SK-N-DZ (cell line): ENCODE measurements at regions not wholly inside any gene's neighbourhood (a gene's known extent, or its start where the extent isn't known, plus 50 kb on each side); places are given as distances from the start of the nearest gene placed in this dataset.
A peak's percentile ranks its signal among the peaks of the same experiment; 100 is the strongest.
"Not testable (repeated sequence)": the region's sequence is repeated elsewhere in the genome, so short reads cannot be mapped to it uniquely, and the experiment has no call there.

Experiments
- DNase-seq: peaks from one replicate; pipeline ENCODE4 v3.0.0-alpha.2; 2015; ENCODE audit warnings: low spot score

- peak; percentile 32 for DNase-seq
Measured at GRCh38 chr7:45407730-45408408, 166.3 kb upstream of the ADCY1 start.

GRCh38 chr7:45408409-45408737 lies 165.8 kb upstream of the ADCY1 start:
- DNase-seq: no peak

DNA sequence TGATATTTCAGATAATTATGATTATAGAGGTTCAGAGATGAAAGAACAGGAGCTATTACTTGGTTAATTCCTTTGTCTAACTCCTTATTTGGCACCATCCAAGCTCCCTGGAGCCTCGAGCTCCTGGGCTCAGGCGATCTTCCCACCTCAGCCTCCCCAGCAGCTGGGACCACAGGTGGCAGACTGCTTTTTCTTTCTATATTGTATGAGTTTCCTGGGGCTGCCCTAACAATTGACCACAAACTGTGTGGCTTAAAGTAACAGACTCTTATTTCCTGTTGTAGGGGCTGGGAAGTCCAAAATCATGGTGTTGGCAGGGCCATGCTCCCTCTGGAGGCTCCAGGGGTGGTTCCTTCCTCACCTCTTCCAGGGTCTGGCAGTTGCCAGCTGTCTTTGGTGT lies 163.3 kb upstream of the ADCY1 start:
- DNase-seq: no peak

- no peak for DNase-seq
Measured at GRCh38 chr7:45413419-45413818, 160.7 kb upstream of the ADCY1 start.

DNA sequence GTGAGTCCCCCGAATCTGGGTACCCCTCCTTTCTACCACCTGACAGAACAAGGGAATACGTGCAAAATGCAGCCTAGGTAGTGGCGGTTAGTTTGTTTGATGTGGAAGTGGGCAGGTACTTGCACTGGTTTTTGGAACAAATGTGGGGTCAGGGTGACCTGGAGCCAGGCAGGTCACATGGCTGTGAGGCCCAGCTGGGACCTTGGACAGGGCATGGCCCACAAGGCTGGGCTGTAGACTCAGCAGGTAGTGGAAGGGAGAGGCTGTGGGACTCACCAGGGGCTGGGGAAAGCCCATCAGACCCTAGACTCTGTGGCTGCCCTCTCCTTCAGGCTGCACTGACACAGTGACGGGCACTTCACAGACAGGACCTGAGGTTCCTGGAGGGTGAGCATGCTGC lies 159.9 kb upstream of the ADCY1 start:
- DNase-seq: no peak

- DNase-seq: no peak
Measured at GRCh38 chr7:45415265-45415664, 158.9 kb upstream of the ADCY1 start.

DNA sequence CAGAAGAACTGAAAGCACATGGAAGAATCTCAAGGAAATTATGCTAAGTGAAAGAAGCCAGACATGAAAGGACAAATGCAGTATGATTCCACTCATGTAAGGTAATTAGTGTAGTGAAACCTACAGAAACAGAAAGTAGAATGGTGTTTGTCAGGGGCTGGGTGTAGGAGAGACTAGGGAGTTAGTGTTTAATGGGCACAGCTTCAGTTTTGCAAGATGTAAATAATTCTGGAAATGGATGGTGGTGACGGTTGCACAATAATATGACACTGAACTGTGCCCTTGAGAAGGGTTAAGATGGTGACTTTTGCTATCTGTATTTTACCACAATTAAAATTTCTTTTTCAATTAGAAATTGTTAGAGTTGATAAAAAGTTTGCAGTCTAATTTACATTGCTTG lies 157.3 kb upstream of the ADCY1 start:
- no peak for DNase-seq

DNA sequence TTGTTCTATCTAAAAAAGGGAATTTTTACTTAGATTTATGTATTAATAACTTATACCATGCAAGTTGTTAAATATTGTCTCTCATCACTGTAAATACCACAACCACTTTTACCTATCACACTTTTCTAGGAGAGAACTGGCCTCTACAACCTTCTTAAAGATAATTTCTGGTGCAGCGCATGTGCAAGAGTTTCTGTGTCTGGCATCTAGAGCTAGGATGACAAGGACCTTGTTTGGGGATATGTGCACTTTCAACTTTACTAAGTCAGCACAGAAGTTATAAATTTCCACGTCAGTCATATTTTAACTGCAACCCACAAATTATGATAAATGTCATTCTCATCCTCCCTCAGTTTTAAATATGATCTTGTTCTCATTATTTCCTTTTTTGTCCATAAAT lies 156.9 kb upstream of the ADCY1 start:
- DNase-seq: no peak

- DNase-seq: no peak
Measured at GRCh38 chr7:45417735-45418134, 156.4 kb upstream of the ADCY1 start.

DNA sequence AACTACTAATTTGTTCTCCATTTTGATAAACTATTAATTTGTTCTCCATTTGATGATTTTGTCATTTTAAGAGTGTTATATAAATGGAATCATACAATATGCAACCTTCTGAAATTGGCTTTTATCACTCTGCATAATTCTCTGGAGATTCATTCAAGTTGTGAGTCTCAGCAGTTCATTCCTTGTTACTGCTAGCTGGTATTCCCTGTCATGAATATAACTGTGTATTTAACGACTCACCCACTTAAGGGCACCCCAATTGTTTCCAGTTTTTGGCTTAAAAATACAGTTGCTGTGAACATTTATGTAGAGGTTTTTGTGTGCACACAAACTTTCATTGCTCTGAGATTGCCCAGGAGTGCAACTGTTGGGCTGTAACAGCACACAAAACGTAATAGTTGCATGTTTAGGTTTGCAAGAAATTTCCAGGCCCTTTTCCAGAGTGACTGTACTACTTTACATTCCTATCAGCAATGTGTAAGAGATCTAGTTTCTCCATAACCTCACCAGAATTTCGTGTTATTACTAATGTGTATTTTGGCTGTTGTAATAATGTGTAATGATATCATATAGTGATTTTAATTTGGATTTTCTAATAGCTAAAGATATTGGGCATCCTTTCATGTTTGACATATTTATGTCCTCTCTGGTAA lies 153.2 kb upstream of the ADCY1 start:
- no peak for DNase-seq

- no peak for DNase-seq
Measured at GRCh38 chr7:45421806-45422205, 152.4 kb upstream of the ADCY1 start.

DNA sequence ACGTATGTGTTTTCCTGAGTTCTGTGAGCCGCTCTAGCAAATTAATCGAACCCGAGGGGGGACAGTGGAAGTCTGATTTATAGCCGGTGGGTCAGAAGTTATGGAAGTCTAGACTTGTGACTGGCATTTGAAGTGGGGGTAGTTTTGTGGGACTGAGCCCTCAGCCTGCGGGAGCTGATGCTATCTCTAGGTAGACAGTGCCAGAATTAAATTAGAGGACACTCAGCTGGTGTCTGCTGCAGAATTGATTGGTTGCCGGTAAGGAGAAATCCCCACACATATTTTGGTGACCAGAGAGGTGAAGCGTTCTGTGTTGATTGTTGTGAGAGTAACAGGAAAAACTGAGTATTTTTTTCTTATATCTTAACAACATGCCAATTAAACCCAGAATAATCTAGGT lies 143.8 kb upstream of the ADCY1 start:
- DNase-seq: peak; percentile 88

DNA sequence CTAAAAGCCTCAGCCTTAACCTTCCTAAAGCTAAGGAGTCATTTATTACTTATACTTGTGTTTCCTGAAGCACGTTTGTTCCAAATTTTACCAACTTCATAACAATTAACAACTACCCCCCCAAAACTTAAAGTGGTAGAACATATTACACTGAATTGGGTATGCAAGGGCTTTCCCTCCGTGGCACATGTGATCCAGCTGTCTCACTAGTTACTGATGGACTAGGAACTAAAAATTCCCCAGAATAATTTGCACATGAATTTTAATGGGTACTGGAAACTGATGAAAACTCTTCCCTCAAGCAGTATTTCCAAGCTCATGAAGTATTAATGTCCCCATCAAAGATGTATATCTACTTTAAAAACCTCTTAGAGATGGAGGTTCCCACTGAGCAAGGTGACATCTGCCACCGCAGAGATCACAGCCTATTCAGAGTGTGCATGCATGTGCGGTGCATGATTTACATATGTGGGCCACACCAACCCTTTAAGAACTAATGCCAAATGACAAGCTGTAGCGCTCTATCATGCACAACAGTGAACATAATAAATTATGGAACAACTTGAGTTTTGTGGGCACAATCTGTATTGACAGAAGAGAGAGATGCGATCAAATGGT lies 139.9 kb upstream of the ADCY1 start:
- DNase-seq: no peak

GRCh38 chr7:45435131-45435530 lies 139.0 kb upstream of the ADCY1 start:
- no peak for DNase-seq

DNA sequence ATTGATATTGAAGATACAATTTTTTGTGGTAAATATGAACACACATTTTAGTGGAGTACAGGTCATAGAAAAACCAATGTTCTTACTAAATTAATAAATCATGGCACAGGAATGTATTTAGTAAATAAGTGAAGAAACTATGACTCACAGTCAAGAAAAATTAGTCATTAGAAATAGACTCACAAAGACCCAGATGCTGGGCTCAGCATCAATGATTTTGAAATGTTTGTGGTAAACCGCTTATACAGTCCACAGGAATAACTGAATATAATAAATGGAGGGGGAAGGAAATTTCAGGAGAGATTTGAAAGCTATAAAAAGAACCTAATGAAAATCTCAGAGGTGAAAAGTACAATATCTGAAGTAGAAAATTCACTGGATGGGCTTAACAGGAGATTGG lies 138.3 kb upstream of the ADCY1 start:
- no peak for DNase-seq

- not testable (repeated sequence) for DNase-seq
Measured at GRCh38 chr7:45440776-45441175, 133.4 kb upstream of the ADCY1 start.

GRCh38 chr7:45443263-45443662 lies 130.9 kb upstream of the ADCY1 start:
- DNase-seq: no peak

DNA sequence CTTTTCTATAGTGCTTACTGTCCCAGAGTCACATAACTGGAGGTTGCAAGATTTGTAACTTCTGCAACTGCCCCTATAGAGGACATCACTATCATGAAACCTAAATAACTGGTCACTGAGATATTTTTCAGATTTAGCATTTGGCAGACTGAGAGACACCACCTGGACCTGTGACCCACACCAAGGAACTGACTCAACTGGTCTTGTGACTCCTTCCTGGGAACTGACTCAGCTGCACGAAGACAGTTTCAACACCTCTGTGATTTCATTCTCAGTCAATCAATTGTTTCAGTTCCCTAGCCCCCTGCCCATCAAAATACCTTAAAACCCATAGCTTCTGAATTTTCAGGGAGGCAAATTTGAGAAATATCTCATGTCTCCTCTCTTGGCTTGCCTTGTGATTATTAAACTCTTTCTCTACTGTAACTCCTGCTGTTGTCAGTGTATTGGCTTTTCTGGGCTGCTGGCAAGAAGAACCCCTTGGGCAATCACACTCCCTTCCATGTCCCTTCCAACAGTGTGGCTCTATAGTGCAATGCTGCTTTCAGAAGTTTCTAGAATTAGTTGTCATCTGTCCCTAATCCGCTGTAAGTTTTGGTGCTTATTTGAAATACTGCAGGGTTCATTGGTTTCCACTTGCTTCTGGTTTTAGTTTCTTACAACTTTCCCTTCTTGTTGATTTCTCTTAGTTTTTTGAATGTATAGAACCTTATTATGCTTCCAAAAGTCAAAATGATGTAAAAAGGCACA lies 127.8 kb upstream of the ADCY1 start:
- no peak for DNase-seq

DNA sequence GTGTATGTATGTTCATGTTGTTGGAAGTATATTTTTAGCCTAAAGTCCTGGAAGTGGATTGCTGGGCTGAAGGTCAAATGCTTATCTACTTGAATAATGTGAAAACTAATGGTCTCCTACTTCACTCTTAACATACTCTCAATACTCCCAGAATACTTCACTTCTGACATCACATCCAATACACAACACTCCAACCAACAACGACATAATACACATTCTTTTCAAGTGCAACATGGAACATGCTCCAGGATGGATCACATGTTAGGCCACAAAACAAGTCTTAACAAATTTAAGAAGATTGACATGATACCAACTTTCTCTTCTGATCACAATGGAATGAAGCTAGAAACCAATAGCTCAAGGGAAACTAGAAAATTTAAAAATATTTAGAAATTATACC lies 126.9 kb upstream of the ADCY1 start:
- no peak for DNase-seq

- DNase-seq: no peak
Measured at GRCh38 chr7:45450571-45451204, 123.5 kb upstream of the ADCY1 start.

DNA sequence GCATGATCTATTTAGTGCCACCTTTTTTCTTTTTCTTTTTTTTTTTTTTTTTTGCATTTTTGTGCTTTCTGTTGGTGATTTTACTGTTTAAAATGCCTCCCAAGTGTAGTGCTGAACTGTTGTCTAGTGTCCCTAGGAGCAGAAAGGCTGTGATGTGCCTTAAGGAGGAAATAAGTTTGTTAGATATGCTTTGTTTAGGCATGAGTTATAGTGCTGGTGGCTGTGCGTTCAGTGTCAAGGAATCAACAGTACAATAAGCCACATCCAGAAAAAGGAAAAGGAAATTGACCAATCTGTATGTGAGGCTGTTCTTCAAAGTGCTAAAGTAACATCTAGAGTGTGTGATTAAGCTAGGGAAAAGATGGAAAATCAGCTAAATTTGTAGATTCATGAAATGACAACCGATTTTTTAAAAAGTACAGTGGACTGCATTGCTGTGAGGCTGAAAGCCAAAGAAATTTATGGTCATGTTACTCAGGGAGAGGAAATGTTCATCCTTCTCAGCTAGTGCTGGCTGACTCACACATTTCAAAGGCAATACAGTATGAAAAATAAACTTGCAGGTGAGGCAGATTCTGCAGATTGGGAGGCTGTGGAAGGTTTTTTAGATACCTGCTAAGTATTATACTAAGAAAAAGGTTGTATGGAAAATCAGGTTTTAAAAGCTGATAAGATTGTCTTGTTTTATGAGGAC lies 122.7 kb upstream of the ADCY1 start:
- no peak for DNase-seq

DNA sequence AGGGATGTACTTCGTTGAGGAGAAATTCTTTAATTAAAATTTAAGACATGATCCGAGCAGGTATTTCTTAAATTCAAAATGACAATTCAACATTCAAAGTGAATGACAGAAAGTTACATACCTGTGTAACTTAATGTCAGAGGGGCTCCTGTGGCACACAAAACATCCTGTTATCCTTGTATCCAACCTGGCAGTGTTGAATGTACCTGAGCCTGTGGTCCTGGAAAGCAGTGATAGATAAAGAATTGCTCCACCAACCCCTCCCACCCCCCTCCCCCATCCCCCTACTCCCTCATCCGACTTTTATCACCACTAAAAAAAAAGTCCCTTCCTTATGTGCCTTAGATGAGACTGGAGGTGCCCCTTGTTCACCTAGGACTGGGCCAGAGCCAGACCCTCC lies 119.4 kb upstream of the ADCY1 start:
- DNase-seq: no peak
